DOHH2 (cell line): ENCODE measurements at regions not wholly inside any gene's neighbourhood (a gene's known extent, or its start where the extent isn't known, plus 50 kb on each side); places are given as distances from the start of the nearest gene placed in this dataset.

Experiments
- CTCF ChIP-seq: fragments of 200-600 bp; sonication (generic); IDR thresholded peaks from one replicate; pipeline ENCODE4 v1.5.1; 2014; ENCODE audit warnings: antibody characterized with exemption, mild to moderate bottlenecking, low read depth, low read length; ENCODE audit not compliant: poor library complexity, severe bottlenecking
- EZH2phosphoT487 ChIP-seq: fragments of 200-600 bp; sonication (generic); IDR thresholded peaks from 2 replicates; pipeline ENCODE4 v1.6.1; 2017; ENCODE audit warnings: borderline replicate concordance, mild to moderate bottlenecking, antibody characterized with exemption, low read length, moderate library complexity, mixed read lengths

DNA sequence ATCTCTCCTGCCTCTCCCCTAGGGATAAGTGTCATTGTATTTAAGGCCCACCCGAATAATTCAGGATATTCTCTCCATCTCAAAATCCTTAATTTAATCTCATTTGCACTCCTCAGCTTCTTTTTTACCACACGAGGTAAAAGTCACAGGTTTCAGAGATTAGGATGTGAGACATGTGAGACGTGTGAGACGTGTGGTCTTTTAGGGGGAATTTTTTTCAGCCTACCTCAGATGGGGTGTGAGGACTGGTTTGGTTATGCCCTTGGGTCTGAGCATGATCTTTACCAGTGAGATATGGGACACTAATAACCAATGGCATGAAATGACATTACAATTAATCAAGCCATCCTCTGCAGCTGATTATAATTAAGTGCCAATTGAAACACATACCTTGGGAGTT lies 324.2 kb downstream of the BMP2 start:
- TF ChIP-seq CTCF: no peak
- no peak for TF ChIP-seq EZH2phosphoT487
